COR-L47 (cell line): ENCODE measurements at regions not wholly inside any gene's neighbourhood (a gene's known extent, or its start where the extent isn't known, plus 50 kb on each side); places are given as distances from the start of the nearest gene placed in this dataset.

Experiments
- DNase-seq: peaks from one replicate; lab custom pipeline; 2025; lab: John Stamatoyannopoulos, UW

DNA sequence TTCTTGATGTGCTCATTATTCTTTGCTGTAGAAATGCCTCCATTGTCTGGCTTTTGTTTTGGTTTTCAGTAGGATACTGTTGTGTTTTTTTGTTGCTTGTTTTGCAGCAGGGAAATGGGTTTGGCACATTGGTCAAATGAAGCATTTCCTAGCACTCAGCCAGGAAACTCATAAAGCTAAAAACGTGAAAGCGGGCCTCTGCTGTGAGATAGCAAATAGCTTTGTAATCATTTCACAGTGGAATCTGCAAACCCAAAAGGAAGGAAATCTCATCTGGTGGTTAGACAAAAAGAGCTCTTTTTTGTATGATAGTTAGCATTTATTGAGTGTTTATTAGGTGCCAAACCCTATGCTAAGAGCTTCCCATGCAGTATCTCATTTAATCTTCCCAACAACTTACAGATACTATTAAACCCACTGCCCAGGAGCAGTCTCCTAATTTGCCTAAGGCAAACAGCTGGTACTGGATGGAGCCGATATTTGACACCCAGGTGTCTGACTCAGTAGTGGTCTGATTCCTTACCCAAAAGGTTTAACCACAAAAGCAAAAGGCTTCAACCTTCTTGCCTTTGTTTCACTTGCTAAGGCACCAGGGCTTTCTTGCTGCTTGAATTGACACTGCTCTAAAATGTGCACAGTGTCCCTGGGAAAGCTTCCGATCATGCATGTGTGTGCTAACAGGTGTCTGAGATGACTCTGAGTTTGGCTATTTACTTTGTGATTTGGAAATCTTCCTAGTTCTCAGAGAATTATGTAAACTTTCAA lies 527.9 kb upstream of the MDFIC2 start:
- no peak for DNase-seq

DNA sequence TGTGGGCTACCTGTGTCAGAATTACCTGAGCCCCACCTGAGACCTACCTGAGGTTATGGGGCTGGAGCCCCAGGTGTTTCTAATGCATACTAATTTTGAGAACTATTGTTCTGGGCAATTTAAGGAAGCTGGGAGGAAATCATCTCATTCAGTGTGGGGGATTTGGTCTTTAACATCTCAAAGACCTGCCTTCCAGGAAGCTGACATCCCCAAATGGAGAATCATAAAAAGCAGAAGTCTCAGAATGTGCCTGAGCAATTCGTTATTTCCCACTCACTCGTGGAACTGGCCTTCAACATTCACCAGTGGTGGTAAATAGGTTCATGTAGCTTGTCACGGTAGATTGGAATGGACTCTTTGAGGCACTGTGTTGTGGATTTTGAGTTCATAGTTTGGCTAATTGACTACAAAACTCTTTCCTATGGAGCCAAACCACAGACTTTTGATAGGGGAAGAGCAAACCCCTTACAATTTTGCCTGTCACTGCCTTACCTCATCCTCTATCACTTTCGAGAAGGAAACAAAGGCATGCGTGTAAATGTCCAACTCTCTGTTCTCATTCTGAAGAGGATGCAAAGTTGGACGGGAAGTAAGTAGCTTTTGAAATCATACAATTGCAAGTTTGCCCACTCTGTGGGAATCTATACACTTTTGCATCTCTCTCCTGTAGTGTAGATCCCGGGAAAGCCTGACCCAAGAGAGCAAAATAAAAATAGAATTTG lies 521.0 kb upstream of the MDFIC2 start:
- no peak for DNase-seq

DNA sequence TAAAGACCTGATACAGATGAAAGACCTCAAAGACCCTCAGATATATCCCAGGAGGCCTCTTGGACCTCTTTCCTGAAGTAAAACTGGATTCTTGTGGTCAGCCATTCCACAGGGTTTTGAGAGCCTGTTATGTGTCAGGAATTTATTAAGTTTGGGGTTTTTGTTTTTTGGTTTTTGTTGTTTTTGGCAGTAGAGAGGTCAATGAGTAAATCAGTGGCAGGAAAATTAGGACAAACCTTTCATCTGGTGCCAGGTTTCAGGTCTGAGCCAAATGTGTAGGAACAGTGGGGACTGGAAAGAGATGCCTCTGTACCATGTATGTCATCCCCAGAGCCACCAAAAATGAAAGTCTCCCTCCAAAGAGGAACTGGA lies 520.4 kb upstream of the MDFIC2 start:
- DNase-seq, result no peak

DNA sequence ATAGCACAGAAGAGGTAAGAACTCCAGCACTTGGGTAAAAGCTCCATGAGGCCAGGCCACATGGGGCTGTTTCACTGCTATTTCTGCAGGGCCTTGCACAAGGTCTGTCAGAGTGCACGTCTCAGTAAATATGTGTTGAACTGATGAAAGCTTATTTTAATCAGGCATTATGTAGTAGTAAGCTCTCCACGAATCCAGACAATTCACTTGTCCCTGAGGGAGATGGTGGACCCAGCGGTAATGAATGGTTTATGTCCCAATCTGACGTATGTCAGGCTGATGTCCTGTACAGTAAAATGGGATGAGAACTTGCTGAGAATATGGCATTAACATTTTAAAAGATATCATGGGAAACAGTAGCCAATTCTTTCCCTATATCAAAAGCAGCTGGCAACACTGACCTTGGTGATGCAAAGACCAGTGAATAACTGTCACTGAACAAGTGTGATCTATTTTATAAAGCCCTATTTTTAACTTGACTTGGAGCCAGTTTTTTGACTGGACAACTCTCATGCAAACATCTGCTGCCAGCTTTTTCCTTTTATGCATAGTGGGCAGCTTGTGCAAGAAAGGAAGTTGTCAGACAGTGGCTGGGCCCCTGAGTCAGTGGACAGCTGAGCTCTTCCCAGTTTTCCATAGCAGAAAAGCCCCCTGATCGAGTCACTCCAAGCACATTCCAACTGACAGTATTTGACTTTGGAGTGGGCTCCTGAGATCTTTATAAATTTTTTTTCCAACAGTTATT lies 519.8 kb upstream of the MDFIC2 start:
- DNase-seq, result no peak

DNA sequence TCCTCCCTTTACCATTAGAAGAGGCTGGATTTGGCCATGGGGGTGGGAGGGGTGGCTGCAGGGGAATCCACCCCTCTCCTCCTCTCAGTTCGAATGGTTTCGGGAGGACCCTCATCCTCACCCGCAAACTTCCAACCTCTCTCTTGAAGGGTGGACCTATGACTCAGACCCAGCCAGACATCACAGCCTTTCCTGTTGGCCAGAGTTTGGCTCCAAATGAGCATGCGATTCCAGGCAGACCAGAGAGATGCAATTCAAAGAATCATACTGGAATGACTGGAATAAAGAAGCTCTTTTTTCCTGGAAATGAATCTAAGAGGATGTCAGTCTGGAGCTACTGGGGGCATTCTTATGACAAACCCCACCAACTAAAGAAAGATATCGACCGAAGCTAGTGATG lies 516.7 kb upstream of the MDFIC2 start:
- no peak for DNase-seq

DNA sequence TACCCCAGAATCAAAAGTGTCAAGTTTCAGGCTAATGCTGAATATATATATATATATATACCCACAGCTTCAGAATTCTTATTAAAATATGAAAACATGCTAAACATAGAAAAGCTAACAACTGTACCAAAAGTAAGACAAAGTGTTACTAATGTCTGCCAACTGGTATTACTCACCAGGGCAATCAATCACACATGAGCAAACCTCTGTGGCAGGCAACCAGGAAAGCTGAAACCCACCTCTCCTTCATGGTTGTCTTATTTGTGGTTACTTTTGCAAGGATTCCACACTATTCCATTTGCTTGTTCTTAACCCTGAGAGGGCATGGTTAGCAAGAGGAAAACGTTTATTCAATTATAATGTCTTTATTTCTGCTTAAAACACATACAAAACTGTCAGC lies 512.3 kb upstream of the MDFIC2 start:
- no peak for DNase-seq

DNA sequence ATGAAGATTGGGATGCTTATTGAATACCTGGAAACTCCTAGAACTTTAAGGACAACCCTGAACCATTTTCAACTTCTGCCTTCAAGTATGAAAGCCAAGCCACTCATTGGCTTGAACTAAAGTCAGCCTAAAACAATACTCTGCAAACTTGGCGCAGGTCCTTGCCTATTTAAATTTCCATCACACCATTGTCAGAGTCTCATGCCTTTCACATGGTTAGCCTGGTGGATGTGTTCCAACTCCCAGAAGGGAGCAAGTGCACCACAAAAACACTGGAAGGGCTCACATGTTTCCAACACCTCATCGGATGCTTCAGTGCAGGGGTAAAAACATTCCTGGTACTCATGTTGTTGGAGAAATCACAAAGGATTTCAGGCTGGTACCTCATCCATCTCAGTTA lies 511.6 kb upstream of the MDFIC2 start:
- DNase-seq, result no peak

DNA sequence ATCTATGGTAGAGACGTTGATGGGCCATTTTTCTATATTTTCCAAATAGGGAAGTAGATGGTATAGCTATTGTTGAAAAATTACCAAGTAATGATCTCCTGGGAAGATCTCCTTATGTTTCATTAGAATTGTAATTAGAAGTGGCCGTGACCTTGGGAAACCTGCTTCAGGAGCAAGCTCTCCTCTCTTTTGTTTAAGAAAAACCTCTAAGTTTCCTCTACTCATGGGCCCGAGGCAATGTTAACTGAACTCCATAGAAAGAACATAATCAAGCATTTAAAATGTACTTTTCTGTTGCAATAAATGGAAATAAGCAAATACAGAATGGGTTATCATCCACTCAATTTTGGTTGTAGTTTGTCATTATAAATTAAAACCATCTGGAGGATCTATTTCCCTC lies 511.2 kb upstream of the MDFIC2 start:
- DNase-seq, result no peak

DNA sequence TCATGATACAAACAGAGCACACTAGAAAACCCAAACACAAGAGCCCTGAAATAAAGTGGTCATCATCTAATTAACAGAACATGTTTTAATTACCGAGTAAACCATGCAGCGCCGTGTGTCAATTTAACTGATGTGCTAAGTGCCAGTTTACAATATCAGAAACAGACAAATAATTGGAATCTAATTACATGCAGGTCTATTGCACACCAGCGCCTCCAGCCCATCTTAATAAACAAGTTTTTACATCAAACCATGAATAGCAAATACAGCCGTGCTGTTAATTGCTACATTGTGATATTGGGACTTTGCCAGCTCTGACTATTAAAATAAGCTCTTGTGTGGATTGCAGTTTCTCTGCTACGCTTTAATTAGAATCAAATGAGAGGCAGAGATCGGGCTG lies 510.2 kb upstream of the MDFIC2 start:
- peak; percentile 80 for DNase-seq

DNA sequence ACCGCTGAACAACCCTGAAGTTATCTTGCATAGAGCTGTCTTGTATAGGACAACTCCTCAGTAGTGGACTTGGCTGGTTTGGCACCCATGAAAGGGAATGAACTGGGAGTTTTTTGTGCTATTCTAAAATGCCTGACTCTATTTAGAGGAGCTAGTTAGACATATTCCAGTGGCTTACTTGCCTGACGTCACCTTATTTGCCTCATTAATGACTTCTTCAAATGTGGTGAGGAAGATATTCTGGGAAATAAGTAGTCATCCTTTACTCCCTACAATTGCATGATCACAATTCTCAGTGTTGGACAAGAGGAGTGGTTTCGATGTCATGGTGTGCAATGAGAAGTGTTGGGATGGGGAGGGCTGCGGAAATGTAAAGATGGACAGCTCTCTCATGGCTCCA lies 509.2 kb upstream of the MDFIC2 start:
- DNase-seq, result no peak

DNA sequence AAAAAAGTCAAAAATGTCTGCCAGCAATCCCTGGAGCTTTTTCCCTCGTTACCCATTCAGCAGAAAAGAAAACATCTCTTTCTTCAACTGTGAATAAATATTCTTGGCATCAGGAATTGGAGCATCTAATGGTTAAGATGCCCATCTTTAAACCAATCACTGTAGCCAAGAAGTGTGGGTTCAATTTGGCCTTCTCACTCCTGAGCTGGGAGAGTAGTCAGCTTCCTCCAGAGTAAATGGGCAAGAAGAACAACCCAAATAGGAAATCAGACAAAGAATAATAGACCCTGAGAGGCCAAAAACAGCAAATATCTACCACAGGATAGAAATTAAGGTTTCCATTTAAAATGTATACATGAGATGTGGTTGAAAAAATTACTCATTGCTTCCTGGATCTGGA lies 508.0 kb upstream of the MDFIC2 start:
- DNase-seq, result no peak

DNA sequence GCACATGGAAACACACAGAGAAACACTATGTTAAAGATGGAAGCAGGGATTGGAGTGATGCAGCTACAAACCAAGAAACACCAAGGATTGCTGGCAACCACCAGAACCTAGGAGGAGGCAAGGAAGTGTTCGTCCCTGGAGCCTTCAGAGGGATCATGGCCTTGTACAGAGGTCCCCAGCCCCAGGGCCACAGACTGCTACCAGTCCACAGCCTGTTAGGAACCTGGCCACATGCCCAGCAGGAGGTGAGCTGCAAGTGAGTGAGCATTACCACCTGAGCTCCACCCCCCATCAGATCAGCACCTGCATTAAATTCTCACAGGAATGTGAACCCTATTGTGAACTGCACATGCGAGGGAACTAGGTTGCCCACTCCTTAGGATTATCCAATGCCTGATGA lies 505.7 kb upstream of the MDFIC2 start:
- no peak for DNase-seq

DNA sequence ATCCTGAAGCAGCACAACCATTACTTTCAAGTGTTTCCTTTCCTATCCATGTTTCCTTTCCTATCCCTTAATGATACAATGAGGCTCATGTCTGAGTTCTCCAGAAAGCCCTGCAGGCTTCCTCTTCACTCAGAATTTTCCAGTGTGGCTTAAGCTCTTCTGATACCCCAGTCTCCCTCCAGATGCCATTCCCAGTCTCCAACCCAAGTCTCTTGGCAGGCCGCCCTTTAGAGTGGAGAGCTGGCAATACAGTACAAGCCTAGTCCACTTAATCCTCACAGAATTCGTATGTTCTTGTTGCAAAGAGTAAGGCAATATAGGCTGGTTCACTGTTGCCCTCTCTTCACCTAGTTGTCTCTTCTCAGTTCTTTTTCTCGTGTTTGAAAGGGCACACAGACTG lies 503.9 kb upstream of the MDFIC2 start:
- no peak for DNase-seq

DNA sequence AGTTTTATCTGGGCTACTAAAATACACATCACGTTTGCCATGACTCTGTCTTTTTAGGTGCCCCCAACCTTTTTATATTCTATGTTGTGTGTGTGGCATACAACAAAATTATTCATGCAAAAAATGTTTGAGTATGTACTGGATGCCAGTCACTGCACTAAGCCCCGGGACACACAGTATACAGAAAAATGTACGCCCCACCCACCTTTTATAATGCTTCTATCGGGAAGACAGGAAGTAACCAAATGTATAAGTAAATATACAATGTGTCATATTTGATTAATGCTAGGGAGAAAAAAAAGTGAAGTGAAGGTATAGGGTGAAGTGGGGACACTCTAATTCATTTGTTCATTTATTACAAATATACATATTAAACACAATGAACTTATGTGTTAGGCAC lies 503.4 kb upstream of the MDFIC2 start:
- no peak for DNase-seq

DNA sequence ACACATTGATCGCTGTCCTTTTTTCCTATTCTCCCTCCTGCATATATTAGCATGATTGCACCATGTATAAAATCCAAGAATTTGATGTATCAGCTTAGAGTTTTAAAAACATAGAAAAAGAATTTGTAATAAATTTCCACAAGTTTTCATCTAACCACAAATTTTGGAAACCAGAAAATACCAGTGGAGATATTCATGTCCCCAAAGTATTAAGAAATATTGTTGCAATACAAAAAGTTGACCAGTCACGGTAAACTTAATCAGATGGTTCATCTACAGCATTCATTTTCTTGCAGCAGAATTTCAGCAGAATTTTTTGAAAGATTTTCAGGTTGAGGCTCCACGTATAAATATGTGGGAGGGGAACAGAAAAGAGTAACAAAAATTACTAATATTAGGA lies 500.9 kb upstream of the MDFIC2 start:
- DNase-seq, result no peak

DNA sequence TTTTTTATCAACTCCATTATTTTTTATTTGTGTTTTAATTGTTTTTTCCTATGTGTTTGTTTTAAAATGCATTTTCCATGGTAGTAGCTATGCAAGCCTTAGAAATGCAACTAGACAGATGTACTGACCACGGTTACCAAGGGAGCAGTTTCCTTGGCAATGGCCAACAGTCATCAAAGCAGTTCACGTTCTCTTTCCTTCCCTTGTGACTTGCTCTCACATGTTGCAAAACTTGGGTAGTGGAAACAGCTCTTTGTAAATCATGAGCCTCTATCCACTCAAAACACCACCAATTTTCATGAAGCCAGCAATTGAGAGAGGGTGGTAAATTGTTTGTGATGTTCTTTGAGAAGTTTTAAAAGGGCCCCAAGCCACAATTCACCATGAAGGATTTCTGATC lies 499.4 kb upstream of the MDFIC2 start:
- DNase-seq, result no peak

DNA sequence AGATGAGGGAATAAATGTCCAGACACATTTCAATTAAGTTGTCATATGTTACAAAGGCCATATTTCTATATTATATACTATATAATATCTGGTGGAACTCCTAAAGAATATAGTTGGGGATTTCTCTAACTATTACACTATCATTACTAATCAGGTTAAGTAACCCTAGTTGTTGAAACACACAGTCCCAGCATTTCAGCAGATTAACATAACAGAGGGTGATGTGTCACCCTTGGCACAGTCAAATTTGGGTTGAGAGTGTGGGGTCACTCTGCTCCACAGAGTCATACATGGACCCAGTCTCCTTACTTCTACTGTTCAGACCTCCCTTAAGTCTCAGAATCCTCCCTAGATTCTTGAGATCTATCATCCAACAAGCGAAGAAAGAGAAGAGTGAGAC lies 496.4 kb upstream of the MDFIC2 start:
- no peak for DNase-seq

DNA sequence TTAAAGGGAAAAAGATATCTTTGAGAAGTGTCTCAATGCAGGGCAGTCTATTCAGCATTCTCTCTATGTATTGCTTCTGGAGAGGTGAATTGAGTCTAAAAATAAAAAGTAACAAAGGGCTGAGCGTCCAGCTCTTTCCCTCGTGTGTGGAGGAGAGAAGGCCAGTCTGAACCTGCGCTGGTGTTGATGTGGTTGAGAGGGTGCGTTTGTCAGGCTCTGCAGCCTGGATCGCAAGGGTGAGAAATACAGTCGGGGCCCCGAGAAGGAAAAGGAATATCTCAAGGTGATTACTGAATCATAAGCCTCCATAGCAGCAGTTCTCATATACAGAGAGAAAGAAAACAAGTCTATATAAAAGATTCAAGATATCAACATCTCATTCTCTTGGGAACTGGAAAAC lies 494.1 kb upstream of the MDFIC2 start:
- DNase-seq, result no peak

DNA sequence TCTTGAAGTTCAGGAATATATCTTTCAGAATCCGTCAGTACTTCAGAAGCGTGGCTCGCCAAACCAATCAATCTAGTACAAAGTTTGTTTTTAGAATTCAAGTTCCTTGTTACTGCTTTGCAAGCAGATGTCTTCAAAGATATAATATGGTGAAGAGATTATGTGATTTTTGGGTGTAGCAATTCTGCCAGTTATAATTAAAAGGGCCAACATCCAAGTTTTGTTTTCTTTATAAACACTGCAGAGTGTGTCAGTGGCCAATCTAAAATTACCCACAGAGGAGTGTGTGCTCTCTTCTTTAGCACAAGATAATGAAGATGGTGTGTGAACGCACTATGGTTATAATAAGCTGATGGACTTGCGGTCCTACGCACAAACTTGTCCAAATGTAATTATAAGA lies 493.6 kb upstream of the MDFIC2 start:
- DNase-seq, result no peak

DNA sequence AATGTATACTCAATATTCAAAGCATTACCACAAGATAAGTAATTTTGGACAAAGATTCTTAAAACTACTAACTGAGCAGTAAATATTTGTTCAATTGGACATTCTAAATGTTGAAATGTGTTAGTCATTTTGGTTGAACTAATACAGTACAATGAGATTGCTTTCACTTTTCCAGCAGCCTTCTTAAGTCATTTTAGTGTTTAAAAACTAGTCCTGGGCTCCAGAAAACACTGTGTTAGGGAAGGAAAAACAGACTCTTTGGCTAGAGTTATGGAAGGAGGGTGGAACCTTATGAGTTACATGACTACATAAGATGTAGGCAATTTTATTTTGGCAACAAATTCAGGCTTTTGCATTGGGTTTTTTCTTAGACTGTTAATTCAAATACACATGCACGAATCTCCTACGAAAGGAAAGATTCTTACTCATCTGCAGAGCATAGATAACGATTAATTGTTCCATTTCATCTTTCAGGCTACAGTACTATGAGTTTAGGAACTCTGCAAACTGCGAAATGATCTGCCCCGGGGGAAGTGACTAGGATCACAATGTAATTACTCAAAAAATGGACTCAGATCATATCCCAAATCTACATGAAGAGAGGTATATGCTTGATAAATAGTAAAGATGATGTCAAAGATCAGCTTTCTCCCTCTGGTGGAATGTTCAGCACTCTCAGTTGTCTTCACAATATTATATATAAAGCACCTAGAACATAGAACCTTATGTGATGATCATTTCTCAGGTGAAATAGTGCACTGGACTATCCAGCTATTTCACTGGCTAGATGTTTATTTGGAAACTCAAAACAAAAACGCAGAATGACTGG lies 492.8 kb upstream of the MDFIC2 start:
- DNase-seq, result no peak

DNA sequence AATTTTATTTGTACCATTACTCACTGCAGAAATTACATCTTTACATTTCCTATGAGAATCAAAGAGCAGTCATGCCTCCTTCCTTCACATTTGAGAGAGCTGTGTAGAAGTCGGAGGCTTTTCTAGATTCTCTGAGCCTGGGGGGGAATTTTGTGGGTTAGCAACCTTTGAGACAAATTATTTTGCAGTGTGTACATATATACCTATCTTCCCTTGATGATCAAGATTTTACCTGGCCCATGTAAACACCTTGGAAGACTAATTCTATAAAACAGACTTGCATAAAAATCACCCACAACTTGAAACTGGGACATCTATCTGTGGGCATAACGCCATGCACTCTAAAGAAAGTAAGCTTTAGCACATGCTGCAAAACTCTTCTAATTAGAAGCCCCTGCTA lies 491.5 kb upstream of the MDFIC2 start:
- no peak for DNase-seq

DNA sequence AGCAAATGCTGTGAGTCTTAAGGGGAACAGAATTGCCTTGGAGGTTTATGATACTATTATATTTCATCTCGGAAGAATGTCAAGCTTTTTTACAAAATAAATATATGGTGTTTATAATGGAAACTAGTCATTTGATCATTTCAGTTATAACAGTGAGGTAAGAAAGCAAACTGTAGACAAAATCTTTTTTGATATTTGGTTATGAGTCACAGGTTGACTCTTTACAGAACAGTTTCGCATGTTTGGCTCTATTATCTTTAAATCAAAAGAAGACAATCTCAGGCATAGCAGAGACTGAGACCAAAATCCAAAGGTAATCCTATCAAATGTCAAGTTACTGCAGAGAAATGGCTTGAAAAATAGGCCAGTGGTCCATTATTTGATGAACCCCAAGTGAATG lies 490.9 kb upstream of the MDFIC2 start:
- DNase-seq, result no peak
